Suprapubic skin (tissue), 4 donors: ENCODE measurements at regions not wholly inside any gene's neighbourhood (a gene's known extent, or its start where the extent isn't known, plus 50 kb on each side); places are given as distances from the start of the nearest gene placed in this dataset.

ENCODE experiments used
- CTCF ChIP-seq, 2 donors: fragments of 200-600 bp in 1 of 2; fragments of 450-650 bp in 1 of 2; sonication (generic) in 1 of 2; IDR thresholded peaks; one replicate each; pipeline ENCODE4 v1.5.1; 2016 to 2019; ENCODE audit warnings: antibody characterized with exemption in 2 of 2, mild to moderate bottlenecking in 1 of 2, moderate library complexity in 1 of 2
- EP300 ChIP-seq: sonication (generic); formaldehyde crosslinking; IDR thresholded peaks from one replicate; pipeline ENCODE4 v1.6.1; 2017; ENCODE audit warnings: antibody characterized with exemption
- POLR2A ChIP-seq, 2 donors: fragments of 450-650 bp; IDR thresholded peaks; one replicate each; pipeline ENCODE4 v1.6.1; 2017; ENCODE audit warnings: antibody characterized with exemption in 2 of 2, mild to moderate bottlenecking in 2 of 2, moderate library complexity in 2 of 2
- POLR2AphosphoS5 ChIP-seq, 3 donors: sonication (generic); formaldehyde crosslinking; IDR thresholded peaks; one replicate each; pipeline ENCODE4 v1.6.1; 2017; ENCODE audit warnings: antibody characterized with exemption in 3 of 3

- TF ChIP-seq POLR2A (IDR thresholded peaks at IDR 0.05): no peak
- no peak for TF ChIP-seq POLR2AphosphoS5 (IDR thresholded peaks at IDR 0.05)
- no peak for TF ChIP-seq CTCF (IDR thresholded peaks at IDR 0.05)
- TF ChIP-seq EP300: no peak
Observed at GRCh38 chr15:37595426-37595970, 338.9 kb upstream of the TMCO5A start.
